HG03175 (cell line): ENCODE measurements at regions not wholly inside any gene's neighbourhood (a gene's known extent, or its start where the extent isn't known, plus 50 kb on each side); places are given as distances from the start of the nearest gene placed in this dataset.
"Not testable (repeated sequence)": the region's sequence is repeated elsewhere in the genome, so short reads cannot be mapped to it uniquely, and the experiment has no call there.

Experiments used
- ATAC-seq: cut with Tn5 transposase; IDR thresholded peaks from one replicate; pipeline ENCODE4 v1.9.1; 2021; ENCODE audit warnings: mild to moderate bottlenecking, moderate library complexity; ENCODE audit not compliant: unreplicated experiment

- no peak for ATAC-seq
These were observed 1015.9 kb downstream of the OTOL1 start for GRCh38 chr3:162512488-162512887.

- no peak for ATAC-seq
These were observed 1020.5 kb downstream of the OTOL1 start for GRCh38 chr3:162517110-162517509.

GRCh38 chr3:162521669-162522068, 1025.1 kb downstream of the OTOL1 start:
- no peak for ATAC-seq

- ATAC-seq, result no peak
These were observed 1028.6 kb downstream of the OTOL1 start for GRCh38 chr3:162525066-162525742.

- no peak for ATAC-seq
These were observed 1029.2 kb downstream of the OTOL1 start for GRCh38 chr3:162525771-162526170.

- ATAC-seq, result no peak
These were observed 1037.8 kb downstream of the OTOL1 start for GRCh38 chr3:162534431-162534830.

- no peak for ATAC-seq
These were observed 1041.9 kb downstream of the OTOL1 start for GRCh38 chr3:162538491-162538890.

- no peak for ATAC-seq
These were observed 1042.3 kb downstream of the OTOL1 start for GRCh38 chr3:162538906-162539305.

GRCh38 chr3:162540421-162540820, 1043.8 kb downstream of the OTOL1 start:
- ATAC-seq, result no peak

GRCh38 chr3:162541923-162542322, 1045.3 kb downstream of the OTOL1 start:
- ATAC-seq, result no peak

GRCh38 chr3:162544246-162544645, 1047.6 kb downstream of the OTOL1 start:
- no peak for ATAC-seq

GRCh38 chr3:162546910-162547309, 1050.3 kb downstream of the OTOL1 start:
- no peak for ATAC-seq

- ATAC-seq, result no peak
These were observed 1050.7 kb downstream of the OTOL1 start for GRCh38 chr3:162547321-162547720.

- ATAC-seq, result no peak
These were observed 1059.2 kb downstream of the OTOL1 start for GRCh38 chr3:162555761-162556160.

- no peak for ATAC-seq
These were observed 1061.4 kb downstream of the OTOL1 start for GRCh38 chr3:162558016-162558415.

GRCh38 chr3:162568706-162569105, 1072.1 kb downstream of the OTOL1 start:
- no peak for ATAC-seq

- ATAC-seq, result no peak
These were observed 1072.7 kb downstream of the OTOL1 start for GRCh38 chr3:162569314-162569713.

- ATAC-seq, result no peak
These were observed 1088.4 kb downstream of the OTOL1 start for GRCh38 chr3:162584986-162585385.

GRCh38 chr3:162586591-162586990, 1090.0 kb downstream of the OTOL1 start:
- ATAC-seq, result no peak

GRCh38 chr3:162597226-162597625, 1100.6 kb downstream of the OTOL1 start:
- ATAC-seq, result no peak

- not testable (repeated sequence) for ATAC-seq
These were observed 1101.9 kb downstream of the OTOL1 start for GRCh38 chr3:162598500-162598899.

- not testable (repeated sequence) for ATAC-seq
These were observed 1103.1 kb downstream of the OTOL1 start for GRCh38 chr3:162599742-162600141.

GRCh38 chr3:162601101-162601670, 1104.6 kb downstream of the OTOL1 start:
- no peak for ATAC-seq
